IMR-90 (cell line): ENCODE measurements at regions not wholly inside any gene's neighbourhood (a gene's known extent, or its start where the extent isn't known, plus 50 kb on each side); places are given as distances from the start of the nearest gene placed in this dataset.

Experiments used
- ATAC-seq: fragments of 200-7000 bp; cut with Tn5 transposase; 2 replicates; pipeline ENCODE4 v1.9.1; 2020; ENCODE audit warnings: low read depth, mild to moderate bottlenecking, moderate library complexity
- BruUV-seq: library from RNA; stranded (reverse); fragments of 400-500 nt; replicated peaks from 2 replicates; lab custom pipeline; 2021; lab: Mats Ljungman, UMichigan
- CTCF ChIA-PET: fragments of 300-600 bp; formaldehyde crosslinking; extraction: SDS; loops from one replicate; lab custom pipeline; 2021; ENCODE audit warnings: antibody characterized with exemption; lab: Yijun Ruan, JAX
- POLR2A ChIA-PET: fragments of 300-600 bp; sonication (Branson Sonifier 250); formaldehyde crosslinking; loops from one replicate; lab custom pipeline; 2022; ENCODE audit warnings: antibody characterized with exemption; ENCODE audit not compliant: unreplicated experiment; lab: Charles Lee
- DNase-seq: peaks from one replicate; pipeline ENCODE4 v3.0.0; 2013
- H2AFZ ChIP-seq: replicated peaks from 2 replicates; pipeline ENCODE3; 2013; ENCODE audit warnings: low read length, mild to moderate bottlenecking; ENCODE audit not compliant: poor library complexity
- H2AK5ac ChIP-seq: 2 replicates; pipeline ENCODE4 v1.6.1; 2013; ENCODE audit warnings: low read depth, low read length, inconsistent platforms
- H2AK9ac ChIP-seq: replicated peaks from 2 replicates; pipeline ENCODE3; 2013; ENCODE audit warnings: mild to moderate bottlenecking, low read depth, low read length, moderate library complexity; ENCODE audit not compliant: poor library complexity
- H2BK120ac ChIP-seq: 2 replicates; pipeline ENCODE4 v1.6.1; 2013; ENCODE audit warnings: low read depth, low read length, inconsistent platforms
- H2BK15ac ChIP-seq: 3 replicates; pipeline ENCODE4 v1.6.1; 2013; ENCODE audit warnings: low read depth, low read length, inconsistent platforms
- H2BK20ac ChIP-seq: 2 replicates; pipeline ENCODE4 v1.6.1; 2013; ENCODE audit warnings: low read depth, mild to moderate bottlenecking, inconsistent platforms, low read length, moderate library complexity
- H2BK5ac ChIP-seq: 2 replicates; pipeline ENCODE4 v1.6.1; 2013; ENCODE audit warnings: mild to moderate bottlenecking, low read depth, low read length, inconsistent platforms; ENCODE audit not compliant: poor library complexity, severe bottlenecking
- H3K14ac ChIP-seq: replicated peaks from 2 replicates; pipeline ENCODE4 v1.6.1; 2013; ENCODE audit warnings: low read depth, low read length, inconsistent platforms
- H3K18ac ChIP-seq: 2 replicates; pipeline ENCODE4 v1.6.1; 2013; ENCODE audit warnings: low read depth, low read length, control low read depth
- H3K23ac ChIP-seq: 2 replicates; pipeline ENCODE4 v1.6.1; 2013; ENCODE audit warnings: low read depth, low read length, inconsistent platforms
- H3K27ac ChIP-seq: 2 replicates; pipeline ENCODE4 v1.5.1; 2013; ENCODE audit warnings: mild to moderate bottlenecking, control low read depth, low read length; ENCODE audit not compliant: insufficient read depth
- H3K27me3 ChIP-seq: 2 replicates; pipeline ENCODE4 v1.6.1; 2013; ENCODE audit warnings: low read length; ENCODE audit not compliant: control insufficient read depth, insufficient read depth
- H3K36me3 ChIP-seq: 2 replicates; pipeline ENCODE4 v1.6.1; 2013; ENCODE audit warnings: low read length, mixed read lengths; ENCODE audit not compliant: control insufficient read depth, insufficient read depth
- H3K4ac ChIP-seq: 2 replicates; pipeline ENCODE4 v1.6.1; 2013; ENCODE audit warnings: low read depth, low read length, inconsistent platforms
- H3K4me1 ChIP-seq: 2 replicates; pipeline ENCODE4 v1.6.1; 2013; ENCODE audit warnings: low read length, mixed read lengths; ENCODE audit not compliant: control insufficient read depth, insufficient read depth
- H3K4me2 ChIP-seq: 2 replicates; pipeline ENCODE4 v1.6.1; 2013; ENCODE audit warnings: low read depth, mild to moderate bottlenecking, control low read depth, low read length, moderate library complexity
- H3K4me3 ChIP-seq: 2 replicates; pipeline ENCODE4 v1.5.1; 2013; ENCODE audit warnings: low read depth, mild to moderate bottlenecking, control low read depth, low read length, moderate library complexity; ENCODE audit not compliant: insufficient read depth
- H3K56ac ChIP-seq: 2 replicates; pipeline ENCODE4 v1.6.1; 2013; ENCODE audit warnings: low read length, inconsistent platforms; ENCODE audit not compliant: insufficient read depth; ENCODE audit errors: extremely low read depth
- H3K79me1 ChIP-seq, 2 experiments: 2 replicates each; pipeline ENCODE4 v1.6.1; 2013; ENCODE audit warnings: low read length in 2 of 2, inconsistent platforms in 1 of 2, low read depth in 1 of 2
- H3K9ac ChIP-seq: 2 replicates; pipeline ENCODE4 v1.6.1; 2013; ENCODE audit warnings: low read depth, low read length, control low read depth
- H3K9me1 ChIP-seq: 2 replicates; pipeline ENCODE4 v1.6.1; 2013; ENCODE audit warnings: low read length, inconsistent platforms; ENCODE audit not compliant: insufficient read depth
- H3K9me3 ChIP-seq: 2 replicates; pipeline ENCODE4 v1.6.1; 2013; ENCODE audit warnings: low read length; ENCODE audit not compliant: control insufficient read depth, insufficient read depth
- H4K20me1 ChIP-seq: 2 replicates; pipeline ENCODE4 v1.6.1; 2013; ENCODE audit warnings: low read length, inconsistent platforms; ENCODE audit not compliant: insufficient read depth
- H4K5ac ChIP-seq: 2 replicates; pipeline ENCODE4 v1.6.1; 2013; ENCODE audit warnings: mild to moderate bottlenecking, low read depth, low read length, control low read depth
- H4K8ac ChIP-seq, 2 experiments: 2 replicates each; pipeline ENCODE4 v1.6.1; 2013; ENCODE audit warnings: low read depth in 2 of 2, low read length in 2 of 2, control low read depth in 1 of 2, inconsistent platforms in 1 of 2
- H4K91ac ChIP-seq: 2 replicates; pipeline ENCODE4 v1.6.1; 2013; ENCODE audit warnings: low read depth, low read length, inconsistent platforms; ENCODE audit not compliant: insufficient read depth
- BHLHE40 ChIP-seq: fragments of 150-350 bp; IDR thresholded peaks from 2 replicates; pipeline ENCODE4 v1.6.1; 2016; ENCODE audit warnings: mild to moderate bottlenecking, low read depth, low read length
- CEBPB ChIP-seq: IDR thresholded peaks from 2 replicates; pipeline ENCODE4 v1.6.1; 2012; ENCODE audit warnings: low read depth, low read length, improper control_type of control experiment
- FOS ChIP-seq: fragments of 150-350 bp; IDR thresholded peaks from 2 replicates; pipeline ENCODE4 v1.6.1; 2016; ENCODE audit warnings: low read depth, low read length
- MAFK ChIP-seq: IDR thresholded peaks from 2 replicates; pipeline ENCODE4 v1.6.1; 2012; ENCODE audit warnings: low read depth, low read length, improper control_type of control experiment
- NFE2L2 ChIP-seq: fragments of 150-350 bp; IDR thresholded peaks from 2 replicates; pipeline ENCODE4 v1.6.1; 2016; ENCODE audit warnings: low read depth, mild to moderate bottlenecking, low read length
- POLR2A ChIP-seq: IDR thresholded peaks from 2 replicates; pipeline ENCODE4 v1.6.1; 2012; ENCODE audit warnings: mild to moderate bottlenecking, low read depth, low read length
- dilution Hi-C: fragments of 300-500 bp; cut with HindIII; formaldehyde crosslinking; loops from one replicate; pipeline ENCODE4 v1.14.3; 2018; ENCODE audit warnings: low sequenced_read_pairs; ENCODE audit not compliant: unreplicated experiment
- in situ Hi-C: fragments of 300-500 bp; cut with MboI; formaldehyde crosslinking; loops from 3 replicates; pipeline ENCODE4 v1.14.3; 2019; ENCODE audit warnings: low sequenced_read_pairs, inconsistent platforms, mixed read lengths
- intact Hi-C: fragments of 100-400 bp; cut with micrococcal nuclease; formaldehyde crosslinking; loops from 2 replicates; pipeline ENCODE4 v1.10.0; 2022

GRCh38 chr1:203999618-204000017 lies 73.3 kb upstream of the SOX13 start:
- Histone ChIP-seq H2BK120ac (peak overlapping the region; percentile 57), H3K36me3 (no peaks in the 10 kb centered on the region), H3K9me1 (no peaks in the 10 kb centered on the region), H2BK15ac (peak overlapping the region; percentile 56; the same call in 1 of the 3 replicates), H3K27me3 (peaks cover 13% of the 10 kb centered on the region), H3K4me1 (no peaks in the 10 kb centered on the region), H3K56ac (no peak overlapping the region), H2BK5ac (peak overlapping the region; percentile 38), H3K18ac (peak overlapping the region; percentile 78; the same call in 1 of the 2 replicates), H2BK20ac (peak overlapping the region; percentile 42; the same call in 1 of the 2 replicates), H3K4ac (no peak overlapping the region), H4K91ac (no peak overlapping the region; the same call in 1 of the 2 replicates), H3K4me2 (no peak overlapping the region), H3K9me3 (peaks cover 3% of the 10 kb centered on the region; the same call in 1 of the 2 replicates), H4K5ac (peak overlapping the region; percentile 86), H3K4me3 (no peak overlapping the region), H3K14ac (no peak overlapping the region), H2AFZ (no peak overlapping the region), H3K9ac (no peak overlapping the region), H2AK9ac (no peak overlapping the region), H3K79me1 (no peaks in the 10 kb centered on the region), H3K23ac (no peak overlapping the region), H4K20me1 (no peaks in the 10 kb centered on the region), H2AK5ac (no peak overlapping the region), H4K8ac (peak overlapping the region; percentile 39 to 69; a peak in 1 of 4 replicates), H3K27ac (peak overlapping the region; percentile 23; the same call in 1 of the 2 replicates)
- ATAC-seq = peak; percentile 73
- intact Hi-C loops (no loop called here), dilution Hi-C loops (no loop called here), in situ Hi-C loops (no loop called here)
- BruUV-seq = no TSS peak
- ChIA-PET CTCF (interaction anchor here (0.6 kb wide), 2 partner anchors 19 to 88 kb away, joined by 3 read pairs; no protein-coding TSS in a partner anchor), POLR2A (no interaction called here)
- no peak for TF ChIP-seq NFE2L2
- no peak for TF ChIP-seq FOS
- no peak for TF ChIP-seq CEBPB
- TF ChIP-seq MAFK = no peak
- no peak for TF ChIP-seq POLR2A
- no peak for TF ChIP-seq BHLHE40
- DNase-seq = peak; percentile 33
